WTC11 (cell line): ENCODE measurements at regions not wholly inside any gene's neighbourhood (a gene's known extent, or its start where the extent isn't known, plus 50 kb on each side); places are given as distances from the start of the nearest gene placed in this dataset.

Experiments
- ATAC-seq: fragments of 200-7000 bp; cut with Tn5 transposase; 2 replicates; pipeline ENCODE4 v1.10.0; 2021; ENCODE audit warnings: mild to moderate bottlenecking, moderate library complexity
- CTCF ChIA-PET: fragments of 300-600 bp; sonication (Branson Sonifier 250); formaldehyde crosslinking; loops from one replicate; lab custom pipeline; 2021; ENCODE audit warnings: antibody characterized with exemption; lab: Charles Lee
- POLR2A ChIA-PET: fragments of 350-600 bp; sonication (Branson Sonifier 250); formaldehyde crosslinking; loops from one replicate; lab custom pipeline; 2021; ENCODE audit warnings: antibody characterized with exemption; lab: Charles Lee
- DNase-seq: peaks from one replicate; pipeline ENCODE4 v3.0.0; 2021; ENCODE audit warnings: low spot score
- H3K27ac Mint-ChIP-seq: 2 replicates; pipeline ENCODE4 v1.8.0; 2021; ENCODE audit warnings: mixed read lengths
- H3K27me3 Mint-ChIP-seq: 2 replicates; pipeline ENCODE4 v1.8.0; 2021; ENCODE audit warnings: low read depth, mild to moderate bottlenecking, moderate library complexity, mixed read lengths
- H3K36me3 Mint-ChIP-seq: 2 replicates; pipeline ENCODE4 v1.8.0; 2021; ENCODE audit warnings: mixed read lengths
- H3K4me1 Mint-ChIP-seq: 2 replicates; pipeline ENCODE4 v1.8.0; 2022; ENCODE audit warnings: mixed read lengths
- H3K4me3 Mint-ChIP-seq: 2 replicates; pipeline ENCODE4 v1.8.0; 2021; ENCODE audit warnings: mild to moderate bottlenecking, moderate library complexity, mixed read lengths
- H3K9me3 Mint-ChIP-seq: 2 replicates; pipeline ENCODE4 v1.8.0; 2021; ENCODE audit warnings: mixed read lengths
- AR ChIP-seq: fragments of 250-450 bp; sonication (Bioruptor Pico); IDR thresholded peaks from 2 replicates; pipeline ENCODE4 v1.9.0; 2021; ENCODE audit warnings: mild to moderate bottlenecking
- ARID4B ChIP-seq: sonication (generic); formaldehyde crosslinking; IDR thresholded peaks from 2 replicates; pipeline ENCODE4 v1.8.0; 2023; ENCODE audit warnings: missing genetic modification reagents, mild to moderate bottlenecking, borderline replicate concordance
- ATF6 ChIP-seq: sonication (generic); formaldehyde crosslinking; IDR thresholded peaks from 2 replicates; pipeline ENCODE4 v1.8.1; 2023; ENCODE audit warnings: mild to moderate bottlenecking, missing genetic modification reagents
- E2F4 ChIP-seq: sonication (generic); formaldehyde crosslinking; IDR thresholded peaks from 2 replicates; pipeline ENCODE4 v1.8.1; 2022; ENCODE audit warnings: low read depth, mild to moderate bottlenecking, moderate library complexity, missing genetic modification reagents, borderline replicate concordance
- ESRRA ChIP-seq: sonication (generic); formaldehyde crosslinking; IDR thresholded peaks from 2 replicates; pipeline ENCODE4 v1.8.1; 2022; ENCODE audit warnings: mild to moderate bottlenecking, missing genetic modification reagents, borderline replicate concordance
- ETV6 ChIP-seq: sonication (generic); formaldehyde crosslinking; IDR thresholded peaks from 2 replicates; pipeline ENCODE4 v1.8.1; 2022; ENCODE audit warnings: mild to moderate bottlenecking, missing genetic modification reagents
- FOXJ3 ChIP-seq: sonication (generic); formaldehyde crosslinking; IDR thresholded peaks from 2 replicates; pipeline ENCODE4 v1.9.0; 2021; ENCODE audit warnings: missing genetic modification reagents, mild to moderate bottlenecking, borderline replicate concordance
- FOXP1 ChIP-seq: sonication (generic); formaldehyde crosslinking; IDR thresholded peaks from 2 replicates; pipeline ENCODE4 v1.8.0; 2022; ENCODE audit warnings: missing genetic modification reagents, mild to moderate bottlenecking, moderate library complexity, borderline replicate concordance
- HMGA2 ChIP-seq: fragments of 250-450 bp; sonication (Bioruptor Pico); IDR thresholded peaks from 2 replicates; pipeline ENCODE4 v1.4.0; 2021; ENCODE audit warnings: mild to moderate bottlenecking, moderate library complexity
- PRDM15 ChIP-seq: sonication (generic); formaldehyde crosslinking; IDR thresholded peaks from 2 replicates; pipeline ENCODE4 v1.8.0; 2022; ENCODE audit warnings: missing genetic modification reagents
- USF1 ChIP-seq: sonication (generic); formaldehyde crosslinking; IDR thresholded peaks from 2 replicates; pipeline ENCODE4 v1.8.0; 2022; ENCODE audit warnings: mild to moderate bottlenecking, missing genetic modification reagents
- ZNF219 ChIP-seq: sonication (generic); formaldehyde crosslinking; IDR thresholded peaks from 2 replicates; pipeline ENCODE4 v1.8.0; 2023; ENCODE audit warnings: missing genetic modification reagents, mild to moderate bottlenecking, borderline replicate concordance

GRCh38 chr2:217260441-217261115, 400.7 kb upstream of the TNP1 start:
- DNase-seq: no peak

More at GRCh38 chr2:217260441-217261115, 400.7 kb upstream of the TNP1 start:
- no peak overlapping the region for H3K4me3 Mint-ChIP-seq
- H3K4me1 Mint-ChIP-seq: peaks cover 10% of the 10 kb centered on the region
- H3K9me3 Mint-ChIP-seq: no peaks in the 10 kb centered on the region
- TF ChIP-seq ZNF219 (CRISPR knock-in tag) (no peak), AR (CRISPR knock-in tag) (no peak), ETV6 (CRISPR knock-in tag) (no peak), ESRRA (CRISPR knock-in tag) (no peak), PRDM15 (CRISPR knock-in tag) (no peak), USF1 (CRISPR knock-in tag) (no peak), ATF6 (CRISPR knock-in tag) (no peak), HMGA2 (CRISPR knock-in tag) (no peak), FOXP1 (CRISPR knock-in tag) (no peak), E2F4 (CRISPR knock-in tag) (no peak), FOXJ3 (CRISPR knock-in tag) (no peak), ARID4B (CRISPR knock-in tag) (no peak)
- no peak for ATAC-seq
- no peaks in the 10 kb centered on the region for H3K36me3 Mint-ChIP-seq
- ChIA-PET CTCF (no interaction called here), POLR2A (no interaction called here)
- H3K27ac Mint-ChIP-seq: no peak overlapping the region
- H3K27me3 Mint-ChIP-seq: peaks cover 97% of the 10 kb centered on the region
